Astrocyte of the cerebellum (primary cell): ENCODE measurements at regions not wholly inside any gene's neighbourhood (a gene's known extent, or its start where the extent isn't known, plus 50 kb on each side); places are given as distances from the start of the nearest gene placed in this dataset.

Experiments
- DNase-seq: peaks from one replicate; pipeline ENCODE4 v3.0.0-alpha.2; 2011; ENCODE audit warnings: low read depth
- H3K4me3 ChIP-seq: 2 replicates; pipeline ENCODE4 v1.5.1; 2011; ENCODE audit warnings: mild to moderate bottlenecking, low read depth, low read length, moderate library complexity
- CTCF ChIP-seq: IDR thresholded peaks from 2 replicates; pipeline ENCODE4 v1.5.1; 2012; ENCODE audit warnings: low read length, low read depth, moderate library complexity, mild to moderate bottlenecking; ENCODE audit errors: missing control alignments
- in situ Hi-C: cut with HindIII; loops from 2 replicates; pipeline ENCODE4 v1.10.0; 2017; ENCODE audit warnings: low sequenced_read_pairs

GRCh38 chr2:130264501-130264900 is 66.3 kb upstream of the TUBA3E start:
- H3K4me3 ChIP-seq, result no peak overlapping the region
- DNase-seq, result no peak
- in situ Hi-C loops, result no loop called here
- TF ChIP-seq CTCF, result no peak

GRCh38 chr2:130264046-130264445 is 65.8 kb upstream of the TUBA3E start:
- no peak overlapping the region for H3K4me3 ChIP-seq
- in situ Hi-C loops, result no loop called here
- TF ChIP-seq CTCF, result no peak
- no peak for DNase-seq

- no peak for DNase-seq
- no peak for TF ChIP-seq CTCF
- H3K4me3 ChIP-seq, result no peak overlapping the region
- in situ Hi-C loops, result no loop called here
Observed at GRCh38 chr2:130263606-130264005, 65.4 kb upstream of the TUBA3E start.

GRCh38 chr2:130261970-130262760 is 63.9 kb upstream of the TUBA3E start:
- DNase-seq, result no peak
- in situ Hi-C loops, result no loop called here
- no peak overlapping the region for H3K4me3 ChIP-seq
- TF ChIP-seq CTCF, result no peak

GRCh38 chr2:130261099-130261498 is 62.9 kb upstream of the TUBA3E start:
- in situ Hi-C loops, result no loop called here
- TF ChIP-seq CTCF, result no peak
- DNase-seq, result no peak
- no peak overlapping the region for H3K4me3 ChIP-seq

- TF ChIP-seq CTCF, result no peak
- H3K4me3 ChIP-seq, result no peak overlapping the region
- no peak for DNase-seq
- in situ Hi-C loops, result no loop called here
Observed at GRCh38 chr2:130259594-130259993, 61.4 kb upstream of the TUBA3E start.

GRCh38 chr2:130258356-130258755 is 60.1 kb upstream of the TUBA3E start:
- TF ChIP-seq CTCF, result no peak
- in situ Hi-C loops, result no loop called here
- DNase-seq, result no peak
- H3K4me3 ChIP-seq, result no peak overlapping the region
